Colonic mucosa (tissue), 4 donors: ENCODE measurements at regions not wholly inside any gene's neighbourhood (a gene's known extent, or its start where the extent isn't known, plus 50 kb on each side); places are given as distances from the start of the nearest gene placed in this dataset.

Experiments used
- DNase-seq: peaks from one replicate; pipeline ENCODE4 v3.0.0-alpha.2; 2020
- H3K27ac ChIP-seq: fragments of 200-600 bp; one replicate; pipeline ENCODE4 v1.8.0; 2021
- H3K27me3 ChIP-seq: fragments of 200-600 bp; one replicate; pipeline ENCODE4 v1.8.0; 2021
- H3K36me3 ChIP-seq: fragments of 200-600 bp; one replicate; pipeline ENCODE4 v1.8.0; 2021
- H3K4me1 ChIP-seq: fragments of 200-600 bp; one replicate; pipeline ENCODE4 v1.8.0; 2021; ENCODE audit warnings: mild to moderate bottlenecking
- H3K4me3 ChIP-seq: fragments of 200-600 bp; one replicate; pipeline ENCODE4 v1.8.0; 2021
- H3K9ac ChIP-seq, 2 donors: one replicate each; pipeline ENCODE4 v1.7.0; 2013; ENCODE audit warnings: control low read depth in 2 of 2, low read depth in 2 of 2, low read length in 2 of 2
- H3K9me3 ChIP-seq: fragments of 200-600 bp; one replicate; pipeline ENCODE4 v1.8.0; 2021
- intact Hi-C: fragments of 100-400 bp; cut with DNase I; formaldehyde crosslinking; loops from one replicate; pipeline ENCODE4 v1.14.1; 2022
- TF ChIP-seq, protein P1 (sequence below): fragments of 200-600 bp; IDR thresholded peaks from one replicate; pipeline ENCODE4 v1.8.0; 2022; ENCODE audit warnings: antibody characterized with exemption, mild to moderate bottlenecking
- donor health status: healthy.
- donor health status: DM: no; HTN: no; CAD: no.
- donor health status: DM: no; HTN: no; CAD: no.

DNA sequence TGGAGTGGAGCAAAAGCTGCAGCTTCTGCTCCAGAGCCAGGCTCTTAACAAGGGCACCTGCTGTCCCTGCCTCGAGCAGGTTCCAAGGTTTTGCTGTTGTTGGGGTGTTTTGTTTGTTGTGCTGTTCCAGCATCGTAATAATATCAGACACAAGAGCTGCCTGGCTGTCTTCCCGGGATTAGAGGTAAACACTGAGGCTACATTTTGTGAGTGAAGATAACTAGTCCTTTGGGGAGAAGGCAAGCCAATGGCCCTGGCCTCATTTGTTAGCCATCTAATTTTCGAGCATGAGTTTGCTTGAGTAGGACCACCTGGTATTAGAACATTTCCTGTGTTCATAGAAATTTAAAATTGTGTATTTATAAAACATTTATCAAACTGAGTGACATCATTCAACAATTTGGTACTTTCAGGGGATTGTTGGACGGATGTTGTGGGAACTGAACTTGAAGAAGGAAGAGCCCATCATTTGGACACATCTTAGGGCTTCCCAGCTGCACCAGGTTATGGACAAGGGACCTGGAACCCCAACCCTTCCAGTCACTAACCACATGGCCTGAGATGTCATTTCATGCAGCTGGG lies 555.0 kb downstream of the TNS3 start:
- Histone ChIP-seq H3K4me3 (no peak overlapping the region), H3K9ac (no peak overlapping the region), H3K4me1 (no peaks in the 10 kb centered on the region), H3K27ac (no peak overlapping the region), H3K27me3 (no peaks in the 10 kb centered on the region), H3K9me3 (no peaks in the 10 kb centered on the region), H3K36me3 (no peaks in the 10 kb centered on the region)
- TF ChIP-seq, protein P1, sequence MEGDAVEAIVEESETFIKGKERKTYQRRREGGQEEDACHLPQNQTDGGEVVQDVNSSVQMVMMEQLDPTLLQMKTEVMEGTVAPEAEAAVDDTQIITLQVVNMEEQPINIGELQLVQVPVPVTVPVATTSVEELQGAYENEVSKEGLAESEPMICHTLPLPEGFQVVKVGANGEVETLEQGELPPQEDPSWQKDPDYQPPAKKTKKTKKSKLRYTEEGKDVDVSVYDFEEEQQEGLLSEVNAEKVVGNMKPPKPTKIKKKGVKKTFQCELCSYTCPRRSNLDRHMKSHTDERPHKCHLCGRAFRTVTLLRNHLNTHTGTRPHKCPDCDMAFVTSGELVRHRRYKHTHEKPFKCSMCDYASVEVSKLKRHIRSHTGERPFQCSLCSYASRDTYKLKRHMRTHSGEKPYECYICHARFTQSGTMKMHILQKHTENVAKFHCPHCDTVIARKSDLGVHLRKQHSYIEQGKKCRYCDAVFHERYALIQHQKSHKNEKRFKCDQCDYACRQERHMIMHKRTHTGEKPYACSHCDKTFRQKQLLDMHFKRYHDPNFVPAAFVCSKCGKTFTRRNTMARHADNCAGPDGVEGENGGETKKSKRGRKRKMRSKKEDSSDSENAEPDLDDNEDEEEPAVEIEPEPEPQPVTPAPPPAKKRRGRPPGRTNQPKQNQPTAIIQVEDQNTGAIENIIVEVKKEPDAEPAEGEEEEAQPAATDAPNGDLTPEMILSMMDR: no peak
- intact Hi-C loops: no loop called here
- DNase-seq: no peak

DNA sequence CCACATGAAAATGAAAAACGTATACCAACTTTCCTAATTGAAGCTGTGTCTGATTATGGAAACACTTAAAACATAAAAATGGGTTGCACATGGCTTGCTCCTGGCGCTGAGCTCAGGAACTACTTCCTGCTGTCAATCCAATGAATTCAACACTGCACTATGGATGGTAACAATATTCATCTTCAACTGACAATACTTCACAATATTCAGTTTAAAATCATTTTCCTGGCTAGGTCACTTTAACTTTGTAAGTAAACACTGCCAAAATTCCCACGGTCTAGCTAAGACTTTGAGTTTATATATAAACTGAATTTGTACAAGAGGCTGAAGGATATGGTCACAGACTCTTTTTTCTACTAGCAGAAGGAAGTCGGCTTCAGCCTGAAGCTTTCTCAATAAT lies 556.9 kb downstream of the TNS3 start:
- H3K36me3 ChIP-seq: no peaks in the 10 kb centered on the region
- H3K9me3 ChIP-seq: no peaks in the 10 kb centered on the region
- TF ChIP-seq, protein P1: no peak
- H3K27ac ChIP-seq: no peak overlapping the region
- DNase-seq: no peak
- intact Hi-C loops: no loop called here
- H3K9ac ChIP-seq: no peak overlapping the region
- no peak overlapping the region for H3K4me3 ChIP-seq
- H3K4me1 ChIP-seq: no peaks in the 10 kb centered on the region
- no peaks in the 10 kb centered on the region for H3K27me3 ChIP-seq

DNA sequence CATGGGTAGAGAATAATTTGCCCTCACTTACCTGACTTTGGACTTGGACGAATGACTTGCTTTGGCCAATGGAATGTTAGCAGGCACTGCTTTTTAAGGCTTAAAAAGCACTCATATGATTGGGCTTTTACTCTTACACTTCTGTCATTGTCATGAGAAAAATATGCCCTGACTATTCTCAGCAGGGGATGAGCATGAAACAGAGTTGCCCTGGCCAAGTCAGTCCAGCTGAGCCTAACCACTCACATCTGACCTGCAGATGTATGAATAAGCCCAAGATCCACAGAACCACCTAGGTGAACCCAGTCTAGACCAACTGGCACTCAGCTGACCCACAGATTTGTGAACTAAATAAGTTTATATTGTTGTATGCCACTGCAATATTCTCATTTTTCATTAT lies 573.5 kb downstream of the TNS3 start:
- H3K9me3 ChIP-seq: no peaks in the 10 kb centered on the region
- DNase-seq: no peak
- no peaks in the 10 kb centered on the region for H3K36me3 ChIP-seq
- H3K4me3 ChIP-seq: no peak overlapping the region
- no peaks in the 10 kb centered on the region for H3K4me1 ChIP-seq
- TF ChIP-seq, protein P1: no peak
- no peaks in the 10 kb centered on the region for H3K27me3 ChIP-seq
- intact Hi-C loops: no loop called here
- no peak overlapping the region for H3K9ac ChIP-seq
- no peak overlapping the region for H3K27ac ChIP-seq

DNA sequence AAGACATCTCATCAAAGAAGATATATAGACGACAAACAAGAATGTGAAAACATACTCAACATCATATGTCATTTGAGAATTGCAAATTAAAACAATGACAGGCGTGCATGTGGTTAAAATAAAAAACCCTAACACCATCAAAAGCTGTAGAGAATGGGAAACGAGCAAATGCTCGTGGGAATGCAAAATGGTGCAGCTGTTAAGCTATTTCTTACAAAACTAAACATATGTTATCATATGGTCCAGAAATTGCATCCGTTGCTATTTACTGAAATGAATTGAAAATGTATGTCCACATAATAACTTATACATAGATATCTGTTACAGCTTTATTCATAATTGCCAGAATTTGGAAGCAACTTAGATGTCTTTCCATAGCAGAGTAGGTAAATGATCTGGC lies 574.4 kb downstream of the TNS3 start:
- Histone ChIP-seq H3K9ac (no peak overlapping the region), H3K36me3 (no peaks in the 10 kb centered on the region), H3K9me3 (no peaks in the 10 kb centered on the region), H3K27ac (no peak overlapping the region), H3K27me3 (no peaks in the 10 kb centered on the region), H3K4me3 (no peak overlapping the region), H3K4me1 (no peaks in the 10 kb centered on the region)
- intact Hi-C loops: no loop called here
- TF ChIP-seq, protein P1: no peak
- no peak for DNase-seq

DNA sequence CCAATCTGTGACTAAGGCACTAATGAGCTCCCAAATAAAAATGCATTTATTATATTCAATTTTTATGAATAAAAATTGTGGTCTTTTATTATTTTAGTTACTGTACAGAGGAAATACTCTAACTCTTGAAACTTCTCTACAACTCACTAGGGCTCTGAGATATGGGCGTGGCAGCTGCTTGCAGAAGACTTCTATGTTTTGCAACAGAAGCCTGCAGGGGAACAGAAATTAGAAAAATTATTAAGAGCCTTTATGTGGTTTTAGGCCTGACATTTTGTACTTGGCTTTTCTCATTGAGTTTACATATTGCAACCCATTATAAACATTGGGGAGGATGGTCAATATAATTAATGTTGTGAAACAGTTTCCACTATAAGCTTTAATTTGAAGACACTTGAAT lies 581.4 kb downstream of the TNS3 start:
- no peak overlapping the region for H3K27ac ChIP-seq
- no peaks in the 10 kb centered on the region for H3K36me3 ChIP-seq
- H3K4me3 ChIP-seq: no peak overlapping the region
- no peaks in the 10 kb centered on the region for H3K27me3 ChIP-seq
- no peak for DNase-seq
- TF ChIP-seq, protein P1: no peak
- no peak overlapping the region for H3K9ac ChIP-seq
- no peaks in the 10 kb centered on the region for H3K9me3 ChIP-seq
- intact Hi-C loops: no loop called here
- H3K4me1 ChIP-seq: no peaks in the 10 kb centered on the region

DNA sequence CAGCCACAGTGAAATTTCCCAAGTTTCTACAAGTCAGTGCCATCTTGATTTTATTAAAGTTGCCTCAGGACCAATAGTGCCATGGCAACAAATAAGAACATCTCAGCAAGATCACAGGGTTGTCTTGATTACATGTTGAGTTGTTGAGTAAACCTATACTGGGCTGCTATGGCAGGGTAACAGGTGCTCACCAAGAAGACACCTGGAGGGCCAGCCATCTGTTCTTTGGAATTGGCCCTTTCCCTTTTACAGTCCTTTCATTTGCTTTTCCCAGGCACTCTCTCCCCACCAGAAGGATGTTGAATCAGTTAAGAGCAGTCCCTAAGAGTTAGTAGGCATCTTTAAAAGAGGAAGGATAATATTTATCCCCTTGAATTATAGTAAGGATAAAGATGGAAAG lies 582.0 kb downstream of the TNS3 start:
- H3K4me3 ChIP-seq: no peak overlapping the region
- intact Hi-C loops: no loop called here
- H3K9ac ChIP-seq: no peak overlapping the region
- H3K9me3 ChIP-seq: no peaks in the 10 kb centered on the region
- no peaks in the 10 kb centered on the region for H3K4me1 ChIP-seq
- H3K27ac ChIP-seq: no peak overlapping the region
- H3K27me3 ChIP-seq: no peaks in the 10 kb centered on the region
- TF ChIP-seq, protein P1: no peak
- no peak for DNase-seq
- no peaks in the 10 kb centered on the region for H3K36me3 ChIP-seq
